ENCODE measurements at regions not wholly inside any gene's neighbourhood (a gene's known extent, or its start where the extent isn't known, plus 50 kb on each side); places are given as distances from the start of the nearest gene placed in this dataset.
"Not testable (repeated sequence)": the region's sequence is repeated elsewhere in the genome, so short reads cannot be mapped to it uniquely, and the experiment has no call there.

GRCh38 chr7:65731129-65731528 lies 141.7 kb upstream of the VKORC1L1 start:
- no peak for DNase-seq (ENCODE audit: low spot score)
- FAIRE-seq, result no peak

DNA sequence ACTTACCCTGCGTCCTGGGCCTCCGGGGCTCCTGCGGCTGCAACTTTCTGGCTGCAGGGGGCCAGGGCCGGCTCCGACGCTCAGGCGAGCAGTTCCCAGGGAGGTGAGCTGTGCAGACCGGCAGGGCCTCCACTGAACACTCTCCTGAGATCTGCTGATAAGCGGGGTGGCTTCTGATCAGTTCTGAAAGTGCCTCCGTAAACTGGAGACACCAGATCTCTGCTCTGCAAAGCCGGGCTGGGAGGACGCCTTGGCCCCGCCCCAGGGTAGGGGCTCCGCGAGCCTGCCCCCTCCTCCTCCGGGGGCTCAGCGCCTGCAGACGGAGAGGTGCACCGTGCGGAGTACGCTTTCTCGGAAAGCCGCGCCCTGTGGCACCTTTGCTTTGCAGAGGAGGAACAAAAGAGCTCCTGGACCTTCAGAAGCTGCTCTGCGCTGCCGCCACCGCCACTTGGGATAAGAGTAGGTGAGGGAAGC lies 141.3 kb upstream of the VKORC1L1 start:
- no peak for DNase-seq (ENCODE audit: low spot score)
- no peak for FAIRE-seq

DNA sequence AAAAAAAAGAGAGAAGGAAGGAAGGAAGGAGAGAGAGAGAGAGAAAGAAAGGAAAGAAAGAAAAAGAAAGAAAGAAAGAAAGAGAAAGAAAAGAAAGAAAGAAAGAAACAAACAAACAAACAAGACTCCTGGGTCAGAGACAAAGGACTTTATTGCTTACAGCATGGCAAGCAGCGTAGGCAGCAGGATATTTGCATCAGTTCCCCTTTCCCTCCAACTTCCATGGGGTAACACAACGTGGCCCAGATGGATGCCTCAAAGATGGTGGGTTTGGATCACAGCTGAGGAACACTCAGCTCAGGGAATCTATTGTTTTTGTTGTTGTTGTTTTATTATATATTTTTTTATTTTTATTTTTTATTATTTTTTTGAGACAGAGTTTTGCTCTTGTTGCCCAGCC lies 128.5 kb upstream of the VKORC1L1 start:
- DNase-seq (ENCODE audit: low spot score), result no peak
- FAIRE-seq, result no peak

- peak; percentile 59 for DNase-seq (ENCODE audit: low spot score)
- peak; percentile 57 for FAIRE-seq
Measured at GRCh38 chr7:65746398-65746669, 126.5 kb upstream of the VKORC1L1 start.

GRCh38 chr7:65749039-65749438 lies 123.8 kb upstream of the VKORC1L1 start:
- FAIRE-seq, result no peak

GRCh38 chr7:65749518-65749917 lies 123.4 kb upstream of the VKORC1L1 start:
- FAIRE-seq (no peak), DNase-seq (ENCODE audit: low spot score) (no peak)

More at GRCh38 chr7:65749039-65749438, 123.8 kb upstream of the VKORC1L1 start:
- DNase-seq (ENCODE audit: low spot score), result no peak

DNA sequence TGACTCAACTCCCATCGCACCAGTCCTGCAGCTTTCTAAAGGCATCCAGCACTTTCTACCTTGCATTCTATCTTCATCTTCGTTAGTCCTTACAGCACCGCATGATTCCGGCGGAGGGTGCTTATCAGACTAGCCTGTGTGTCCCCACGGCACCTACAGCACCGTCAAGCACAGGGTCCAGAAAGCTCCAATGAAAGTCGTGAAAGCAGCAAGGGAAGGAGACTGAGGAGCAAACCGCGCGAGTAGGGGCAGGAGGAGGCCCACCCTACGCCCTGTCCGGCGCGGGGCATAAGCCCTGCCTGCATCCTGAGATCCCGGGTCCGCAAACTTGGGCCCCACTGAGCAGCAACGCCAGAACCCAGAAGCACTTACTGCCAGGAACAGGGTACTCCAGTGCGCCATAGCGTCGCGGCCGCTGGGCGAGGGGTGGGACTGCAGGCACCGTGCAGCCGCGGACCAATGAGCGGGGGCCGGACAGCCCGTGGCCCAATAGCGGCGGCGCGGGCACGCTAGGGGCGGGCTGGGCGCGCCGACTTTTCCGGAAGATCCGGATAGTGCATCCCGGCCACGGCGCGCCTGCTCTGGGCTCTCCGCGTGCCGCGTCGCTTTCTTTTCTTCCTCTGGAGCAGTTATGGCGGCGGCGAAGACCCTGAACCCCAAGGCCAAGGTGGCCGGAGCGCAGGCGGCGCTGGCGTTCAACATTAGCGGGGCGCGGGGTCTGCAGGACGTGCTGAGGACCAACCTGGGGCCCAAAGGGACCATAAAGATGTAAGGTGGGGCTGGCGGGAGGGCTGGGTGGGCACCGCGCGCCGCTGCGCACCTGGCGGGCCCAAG lies 122.1 kb upstream of the VKORC1L1 start:
- FAIRE-seq (no peak), DNase-seq (ENCODE audit: low spot score) (peak; percentile 74)

- not testable (repeated sequence) for FAIRE-seq; DNase-seq (ENCODE audit: low spot score)
Measured at GRCh38 chr7:65754070-65754469, 118.8 kb upstream of the VKORC1L1 start.

DNA sequence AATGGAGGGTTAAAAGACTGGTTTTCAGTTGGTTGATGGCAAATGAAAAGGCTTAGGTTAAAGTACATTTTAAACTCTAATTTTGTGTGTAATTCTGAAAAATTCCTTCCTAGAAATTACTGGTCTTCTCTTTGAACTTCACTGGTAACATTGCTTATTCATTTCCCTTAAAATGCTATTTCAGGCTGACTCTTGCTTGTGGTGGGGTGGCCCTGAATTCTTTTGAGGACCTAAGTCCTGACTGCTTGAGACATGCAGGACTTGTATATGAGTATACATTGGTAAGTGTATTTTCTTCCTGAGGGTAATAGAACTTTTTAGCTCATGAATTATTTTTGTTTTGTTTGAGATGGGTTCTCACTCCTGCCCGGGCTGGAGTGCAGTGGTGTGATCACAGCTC lies 113.9 kb upstream of the VKORC1L1 start:
- DNase-seq (ENCODE audit: low spot score); FAIRE-seq: not testable (repeated sequence)

- peak; percentile 20 for DNase-seq (ENCODE audit: low spot score)
- peak; percentile 77 for FAIRE-seq
Measured at GRCh38 chr7:65762712-65763111, 110.2 kb upstream of the VKORC1L1 start.

GRCh38 chr7:65763114-65763513 lies 109.8 kb upstream of the VKORC1L1 start:
- not testable (repeated sequence) for DNase-seq (ENCODE audit: low spot score); FAIRE-seq

- FAIRE-seq (peak; percentile 76), DNase-seq (ENCODE audit: low spot score) (peak; percentile 85)
Measured at GRCh38 chr7:65770473-65771225, 102.2 kb upstream of the VKORC1L1 start.

GRCh38 chr7:65771226-65771569 lies 101.7 kb upstream of the VKORC1L1 start:
- DNase-seq (ENCODE audit: low spot score); FAIRE-seq: not testable (repeated sequence)

DNA sequence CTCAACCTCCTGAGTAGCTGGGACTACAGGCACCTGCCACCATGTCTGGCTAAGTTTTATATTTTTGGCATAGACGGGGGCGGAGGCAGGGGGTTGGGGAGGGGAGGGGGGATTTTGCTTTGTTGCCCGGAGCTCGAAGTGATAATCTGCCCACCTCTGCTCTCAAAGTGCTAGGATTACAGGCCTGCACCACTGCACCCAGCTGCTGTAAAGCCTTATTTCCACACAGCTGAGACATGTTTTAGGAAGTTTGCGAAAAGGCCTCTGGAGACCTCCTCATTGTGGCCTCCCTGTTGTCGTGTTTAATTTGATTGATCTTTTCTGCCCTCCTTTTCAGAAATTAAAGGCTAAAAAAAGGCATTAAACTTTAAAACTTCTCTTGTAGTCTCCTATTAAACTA lies 96.2 kb upstream of the VKORC1L1 start:
- DNase-seq (ENCODE audit: low spot score); FAIRE-seq: not testable (repeated sequence)

DNA sequence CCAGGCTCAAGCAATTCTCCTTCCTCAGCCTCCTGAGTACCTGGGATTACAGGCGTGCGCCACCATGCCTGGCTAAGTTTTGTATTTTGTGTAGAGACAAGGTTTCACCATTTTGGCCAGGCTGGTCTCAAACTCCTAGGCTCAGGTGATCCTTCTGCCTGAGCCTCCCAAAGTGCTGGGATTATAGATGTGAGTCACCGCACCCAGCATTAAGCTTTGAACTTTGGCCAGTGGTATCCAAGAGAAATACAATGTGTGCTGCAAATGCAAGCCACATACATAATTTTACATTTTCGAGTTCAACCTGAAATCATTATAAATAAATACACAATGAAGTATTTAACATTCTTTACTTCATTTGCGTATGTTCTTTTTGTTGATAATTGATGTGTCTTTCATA lies 82.9 kb upstream of the VKORC1L1 start:
- not testable (repeated sequence) for FAIRE-seq; DNase-seq (ENCODE audit: low spot score)

GRCh38 chr7:65791788-65792187 lies 81.1 kb upstream of the VKORC1L1 start:
- FAIRE-seq; DNase-seq (ENCODE audit: low spot score): not testable (repeated sequence)

DNA sequence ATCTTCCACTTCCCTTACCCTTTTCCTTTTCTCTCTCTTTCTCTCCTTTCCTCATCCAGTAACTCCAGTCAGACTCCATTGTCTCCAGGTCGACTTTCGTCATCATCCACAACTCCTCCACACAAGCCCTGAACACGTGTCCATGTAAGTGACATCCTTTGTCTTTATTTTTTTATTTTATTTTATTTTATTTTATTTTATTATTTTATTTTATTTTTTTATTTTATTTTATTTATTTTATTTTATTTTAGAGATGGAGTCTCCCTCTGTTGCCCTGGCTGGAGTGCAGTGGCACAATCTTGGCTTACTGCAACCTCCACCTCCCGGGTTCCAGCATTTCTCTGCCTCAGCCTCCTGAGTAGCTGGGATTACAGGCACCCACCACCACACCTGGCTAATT lies 80.1 kb upstream of the VKORC1L1 start:
- DNase-seq (ENCODE audit: low spot score); FAIRE-seq: not testable (repeated sequence)

DNA sequence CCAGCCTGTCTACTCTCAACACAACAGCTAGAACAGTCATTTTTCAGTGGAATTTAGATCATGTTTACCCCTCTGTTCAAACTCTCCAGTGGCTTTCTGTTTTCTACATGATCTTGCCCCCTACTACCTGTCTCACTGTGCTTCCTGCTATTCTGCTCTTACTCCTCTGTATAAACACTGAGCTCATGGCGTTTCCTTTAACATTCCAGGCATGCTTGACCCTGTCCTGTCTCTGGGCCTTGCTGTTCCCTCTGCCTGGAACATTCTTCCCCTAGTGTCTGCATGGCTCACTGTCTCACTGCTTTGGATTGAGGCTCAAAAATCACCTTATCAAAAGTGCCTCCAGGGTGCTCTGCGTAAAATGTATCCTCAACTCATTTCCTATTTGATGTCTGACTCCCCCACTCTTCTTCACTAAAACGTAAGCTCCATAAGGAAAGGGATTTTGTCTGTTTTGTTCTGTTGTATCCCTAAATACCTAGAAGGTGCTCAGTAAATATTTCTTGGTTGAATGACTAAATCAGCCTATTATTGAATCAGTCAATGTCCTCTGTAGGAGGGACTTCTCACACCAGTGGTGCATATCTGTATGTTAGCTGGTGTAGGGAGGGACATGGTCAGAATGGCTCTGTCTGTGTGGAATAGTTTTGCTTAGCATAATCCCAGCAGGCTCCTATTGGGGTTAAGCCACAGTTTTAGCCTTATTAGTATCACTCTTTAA lies 78.0 kb upstream of the VKORC1L1 start:
- not testable (repeated sequence) for DNase-seq (ENCODE audit: low spot score); FAIRE-seq

- not testable (repeated sequence) for FAIRE-seq; DNase-seq (ENCODE audit: low spot score)
Measured at GRCh38 chr7:65795392-65795716, 77.5 kb upstream of the VKORC1L1 start.

DNA sequence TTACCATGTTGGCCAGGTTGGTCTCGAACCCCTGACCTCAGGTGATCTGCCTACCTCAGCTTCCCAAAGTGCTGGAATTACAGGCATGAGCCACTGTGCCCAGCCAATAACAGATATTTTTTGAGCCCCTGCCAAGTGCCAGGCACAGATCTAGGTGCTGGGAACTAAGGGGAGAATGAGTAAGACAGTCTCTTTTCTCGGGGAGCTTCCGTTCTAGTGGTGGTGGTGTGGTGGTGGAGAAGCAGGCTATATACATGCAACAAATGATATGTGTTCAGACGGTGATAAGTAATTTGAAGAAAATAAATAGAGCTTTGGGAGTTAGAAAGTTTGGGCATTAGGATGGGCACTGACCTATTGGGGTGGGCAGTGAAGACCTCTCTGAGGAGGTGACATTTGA lies 76.7 kb upstream of the VKORC1L1 start:
- FAIRE-seq (no peak), DNase-seq (ENCODE audit: low spot score) (no peak)

GRCh38 chr7:65797086-65797485 lies 75.8 kb upstream of the VKORC1L1 start:
- FAIRE-seq; DNase-seq (ENCODE audit: low spot score): not testable (repeated sequence)

DNA sequence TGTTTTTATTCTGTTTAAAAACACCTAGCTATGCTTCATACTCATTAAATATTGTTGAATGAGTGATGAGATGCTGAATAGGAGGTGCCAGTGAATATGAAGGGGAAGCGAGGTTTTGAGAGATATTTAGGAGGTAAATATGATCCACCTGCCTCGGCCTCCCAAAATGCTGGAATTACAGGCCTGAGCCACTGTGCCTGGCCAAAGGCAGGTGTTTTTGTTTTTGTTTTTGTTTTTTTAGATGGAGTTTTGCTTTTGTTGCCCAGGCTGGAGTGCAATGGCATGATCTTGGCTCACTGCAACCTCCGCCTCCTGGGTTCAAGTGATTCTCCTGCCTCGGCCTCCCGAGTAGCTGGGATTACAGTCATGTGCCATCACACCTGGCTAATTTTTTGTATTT lies 75.3 kb upstream of the VKORC1L1 start:
- not testable (repeated sequence) for DNase-seq (ENCODE audit: low spot score); FAIRE-seq

Data from RCC 7860 (cell line).